Astrocyte (in vitro differentiated cells and primary cell): ENCODE measurements at regions not wholly inside any gene's neighbourhood (a gene's known extent, or its start where the extent isn't known, plus 50 kb on each side); places are given as distances from the start of the nearest gene placed in this dataset.
A peak's percentile ranks its signal among the peaks of the same experiment; 100 is the strongest.

Source experiments
- DNase-seq: peaks from one replicate; pipeline ENCODE4 v3.0.0-alpha.2; 2010; ENCODE audit warnings: low read depth
- FAIRE-seq: peaks from 2 replicates; lab custom pipeline; 2011; peaks lifted over from hg19 to GRCh38; lab: Jason Lieb, UNC
- H2AFZ ChIP-seq: 2 replicates; pipeline ENCODE4 v1.6.0; 2012; ENCODE audit warnings: low read depth, low read length, inconsistent platforms
- H3K27ac ChIP-seq: 2 replicates; pipeline ENCODE4 v1.5.1; 2011; ENCODE audit warnings: low read depth, low read length, inconsistent platforms
- H3K27me3 ChIP-seq: 2 replicates; pipeline ENCODE4 v1.6.0; 2011; ENCODE audit warnings: low read length, inconsistent platforms; ENCODE audit not compliant: insufficient read depth
- H3K36me3 ChIP-seq: 2 replicates; pipeline ENCODE4 v1.5.1; 2011; ENCODE audit warnings: low read length, inconsistent platforms; ENCODE audit not compliant: insufficient read depth
- H3K4me1 ChIP-seq: 2 replicates; pipeline ENCODE4 v1.5.1; 2011; ENCODE audit warnings: low read length, inconsistent platforms; ENCODE audit not compliant: insufficient read depth
- H3K4me2 ChIP-seq: 2 replicates; pipeline ENCODE4 v1.6.0; 2012; ENCODE audit warnings: low read length, inconsistent platforms
- H3K4me3 ChIP-seq: 2 replicates; pipeline ENCODE4 v1.5.1; 2011; ENCODE audit warnings: low read depth, mild to moderate bottlenecking, low read length, inconsistent platforms; ENCODE audit not compliant: insufficient read depth
- H3K79me2 ChIP-seq: 2 replicates; pipeline ENCODE4 v1.6.0; 2012; ENCODE audit warnings: mild to moderate bottlenecking, low read length, inconsistent platforms; ENCODE audit not compliant: insufficient read depth
- H3K9ac ChIP-seq: 2 replicates; pipeline ENCODE4 v1.6.0; 2012; ENCODE audit warnings: mild to moderate bottlenecking, low read length, inconsistent platforms
- H3K9me3 ChIP-seq: 2 replicates; pipeline ENCODE4 v1.5.1; 2012; ENCODE audit warnings: low read depth, mild to moderate bottlenecking, low read length, inconsistent platforms; ENCODE audit not compliant: insufficient read depth
- H4K20me1 ChIP-seq: 2 replicates; pipeline ENCODE4 v1.6.0; 2012; ENCODE audit warnings: low read length, inconsistent platforms; ENCODE audit not compliant: insufficient read depth
- H3K27ac Mint-ChIP-seq: one replicate; pipeline ENCODE4 v1.8.0; 2021; ENCODE audit warnings: mild to moderate bottlenecking, mixed read lengths; ENCODE audit not compliant: unreplicated experiment
- H3K27me3 Mint-ChIP-seq: one replicate; pipeline ENCODE4 v1.8.0; 2021; ENCODE audit warnings: low read depth, mixed read lengths; ENCODE audit not compliant: unreplicated experiment
- H3K36me3 Mint-ChIP-seq: one replicate; pipeline ENCODE4 v1.8.0; 2021; ENCODE audit warnings: low read depth, mixed read lengths; ENCODE audit not compliant: unreplicated experiment
- H3K4me1 Mint-ChIP-seq: one replicate; pipeline ENCODE4 v1.8.0; 2021; ENCODE audit warnings: low read depth, mixed read lengths; ENCODE audit not compliant: unreplicated experiment
- H3K4me3 Mint-ChIP-seq: one replicate; pipeline ENCODE4 v1.8.0; 2021; ENCODE audit warnings: mild to moderate bottlenecking, moderate library complexity, mixed read lengths; ENCODE audit not compliant: unreplicated experiment
- H3K9me3 Mint-ChIP-seq: one replicate; pipeline ENCODE4 v1.8.0; 2021; ENCODE audit warnings: mild to moderate bottlenecking, mixed read lengths; ENCODE audit not compliant: unreplicated experiment
- CTCF ChIP-seq: IDR thresholded peaks from 2 replicates; pipeline ENCODE4 v1.5.1; 2011; ENCODE audit warnings: low read depth, mild to moderate bottlenecking, inconsistent platforms, low read length, moderate library complexity; ENCODE audit not compliant: insufficient read depth
- EZH2 ChIP-seq: IDR thresholded peaks from 2 replicates; pipeline ENCODE4 v1.6.1; 2012; ENCODE audit warnings: mild to moderate bottlenecking, low read length, inconsistent platforms; ENCODE audit not compliant: insufficient read depth

- H3K4me3 Mint-ChIP-seq = no peak overlapping the region
Measured at GRCh38 chr7:54812756-54813322, 53.8 kb upstream of the SEC61G start.

GRCh38 chr7:54813398-54813797 is 54.4 kb upstream of the SEC61G start:
- peak; percentile 49 for DNase-seq
- Mint-ChIP-seq H3K27me3 (no peaks in the 10 kb centered on the region), H3K4me1 (peaks cover 9% of the 10 kb centered on the region), H3K36me3 (no peaks in the 10 kb centered on the region), H3K4me3 (no peak overlapping the region), H3K9me3 (peaks cover 4% of the 10 kb centered on the region), H3K27ac (no peak overlapping the region)
- Histone ChIP-seq H3K79me2 (no peaks in the 10 kb centered on the region), H2AFZ (no peak overlapping the region), H3K4me2 (no peak overlapping the region), H3K36me3 (no peaks in the 10 kb centered on the region), H3K4me1 (peaks cover 18% of the 10 kb centered on the region), H3K27me3 (no peaks in the 10 kb centered on the region), H3K9me3 (no peaks in the 10 kb centered on the region), H3K9ac (no peak overlapping the region), H4K20me1 (no peaks in the 10 kb centered on the region), H3K27ac (no peak overlapping the region), H3K4me3 (no peak overlapping the region)
- TF ChIP-seq CTCF = no peak
- no peak for TF ChIP-seq EZH2
- FAIRE-seq = no peak

More at GRCh38 chr7:54812756-54813322, 53.8 kb upstream of the SEC61G start:
- no peak overlapping the region for H3K27ac Mint-ChIP-seq
- no peak overlapping the region for H3K27ac ChIP-seq
- H4K20me1 ChIP-seq = no peaks in the 10 kb centered on the region
- peaks cover 18% of the 10 kb centered on the region for H3K4me1 ChIP-seq
- DNase-seq = peak; percentile 22
- no peaks in the 10 kb centered on the region for H3K9me3 ChIP-seq
- H3K4me1 Mint-ChIP-seq = peaks cover 9% of the 10 kb centered on the region
- H3K4me2 ChIP-seq = no peak overlapping the region
- H2AFZ ChIP-seq = no peak overlapping the region
- H3K4me3 ChIP-seq = no peak overlapping the region
- no peak overlapping the region for H3K9ac ChIP-seq
- H3K36me3 ChIP-seq = no peaks in the 10 kb centered on the region
- H3K27me3 ChIP-seq = no peaks in the 10 kb centered on the region
- H3K9me3 Mint-ChIP-seq = peaks cover 4% of the 10 kb centered on the region
- no peaks in the 10 kb centered on the region for H3K27me3 Mint-ChIP-seq
- no peak for TF ChIP-seq EZH2
- TF ChIP-seq CTCF = no peak
- FAIRE-seq = no peak
- no peaks in the 10 kb centered on the region for H3K36me3 Mint-ChIP-seq
- H3K79me2 ChIP-seq = no peaks in the 10 kb centered on the region

- H3K79me2 ChIP-seq = no peaks in the 10 kb centered on the region
- Mint-ChIP-seq H3K4me1 (peaks cover 9% of the 10 kb centered on the region), H3K4me3 (no peak overlapping the region), H3K36me3 (no peaks in the 10 kb centered on the region), H3K9me3 (peaks cover 3% of the 10 kb centered on the region), H3K27ac (no peak overlapping the region), H3K27me3 (no peaks in the 10 kb centered on the region)
- no peak for DNase-seq
- H3K9ac ChIP-seq = no peak overlapping the region
- no peak overlapping the region for H3K4me2 ChIP-seq
- no peak for FAIRE-seq
- TF ChIP-seq EZH2 (no peak), CTCF (no peak)
- H3K27ac ChIP-seq = no peak overlapping the region
- no peaks in the 10 kb centered on the region for H4K20me1 ChIP-seq
- no peaks in the 10 kb centered on the region for H3K36me3 ChIP-seq
- no peak overlapping the region for H3K4me3 ChIP-seq
- H3K27me3 ChIP-seq = no peaks in the 10 kb centered on the region
- no peaks in the 10 kb centered on the region for H3K9me3 ChIP-seq
- peaks cover 18% of the 10 kb centered on the region for H3K4me1 ChIP-seq
- no peak overlapping the region for H2AFZ ChIP-seq
Measured at GRCh38 chr7:54814401-54814800, 55.4 kb upstream of the SEC61G start.
